ENCODE measurements at regions not wholly inside any gene's neighbourhood (a gene's known extent, or its start where the extent isn't known, plus 50 kb on each side); places are given as distances from the start of the nearest gene placed in this dataset.
"Not testable (repeated sequence)": the region's sequence is repeated elsewhere in the genome, so short reads cannot be mapped to it uniquely, and the experiment has no call there.

DNA sequence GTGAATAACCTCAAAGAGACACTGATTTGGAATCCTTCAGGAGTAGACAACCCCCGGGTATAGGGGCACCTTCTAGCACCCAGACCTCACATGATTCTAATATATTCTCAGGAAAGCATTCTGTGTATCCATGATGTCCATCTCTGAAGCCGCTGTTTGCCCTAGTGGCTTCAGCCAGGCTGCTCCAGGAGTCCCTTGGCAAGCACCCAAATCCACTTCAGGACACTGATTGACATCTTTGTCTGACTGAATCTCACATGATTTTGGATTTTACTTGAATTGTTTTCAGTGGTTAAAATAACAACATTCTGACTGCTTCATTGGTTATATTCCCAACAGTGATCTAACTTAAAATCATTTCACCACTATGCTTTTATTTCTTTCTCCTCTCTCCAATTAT, 390.5 kb upstream of the CLEC14A start:
- no peak overlapping the region for H3K27ac ChIP-seq (ENCODE audit: low read depth, low read length)
- DNase-seq (ENCODE audit: low read depth), result no peak
- H3K4me2 ChIP-seq (ENCODE audit: low read length), result peak overlapping the region; percentile 28
- H3K36me3 Mint-ChIP-seq (ENCODE audit: low read depth, unreplicated experiment), result no peaks in the 10 kb centered on the region
- H3K27ac Mint-ChIP-seq (ENCODE audit: unreplicated experiment), result no peak overlapping the region
- no peak overlapping the region for H2AFZ ChIP-seq (ENCODE audit: low read depth, low read length)
- TF ChIP-seq, protein P1, sequence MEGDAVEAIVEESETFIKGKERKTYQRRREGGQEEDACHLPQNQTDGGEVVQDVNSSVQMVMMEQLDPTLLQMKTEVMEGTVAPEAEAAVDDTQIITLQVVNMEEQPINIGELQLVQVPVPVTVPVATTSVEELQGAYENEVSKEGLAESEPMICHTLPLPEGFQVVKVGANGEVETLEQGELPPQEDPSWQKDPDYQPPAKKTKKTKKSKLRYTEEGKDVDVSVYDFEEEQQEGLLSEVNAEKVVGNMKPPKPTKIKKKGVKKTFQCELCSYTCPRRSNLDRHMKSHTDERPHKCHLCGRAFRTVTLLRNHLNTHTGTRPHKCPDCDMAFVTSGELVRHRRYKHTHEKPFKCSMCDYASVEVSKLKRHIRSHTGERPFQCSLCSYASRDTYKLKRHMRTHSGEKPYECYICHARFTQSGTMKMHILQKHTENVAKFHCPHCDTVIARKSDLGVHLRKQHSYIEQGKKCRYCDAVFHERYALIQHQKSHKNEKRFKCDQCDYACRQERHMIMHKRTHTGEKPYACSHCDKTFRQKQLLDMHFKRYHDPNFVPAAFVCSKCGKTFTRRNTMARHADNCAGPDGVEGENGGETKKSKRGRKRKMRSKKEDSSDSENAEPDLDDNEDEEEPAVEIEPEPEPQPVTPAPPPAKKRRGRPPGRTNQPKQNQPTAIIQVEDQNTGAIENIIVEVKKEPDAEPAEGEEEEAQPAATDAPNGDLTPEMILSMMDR (IDR thresholded peaks at IDR 0.05; ENCODE audit: insufficient read depth, low read depth, low read length), result no peak
- TF ChIP-seq EZH2 (IDR thresholded peaks at IDR 0.05; ENCODE audit: insufficient read depth, low read length), result no peak
- peaks cover 2% of the 10 kb centered on the region for H3K4me1 ChIP-seq (ENCODE audit: insufficient read depth, low read length)
- no peaks in the 10 kb centered on the region for H4K20me1 ChIP-seq (ENCODE audit: insufficient read depth, low read length)
- H3K9me3 ChIP-seq (ENCODE audit: insufficient read depth, low read depth, low read length), result no peaks in the 10 kb centered on the region
- no peaks in the 10 kb centered on the region for H3K36me3 ChIP-seq (ENCODE audit: insufficient read depth, low read length)
- H3K27me3 Mint-ChIP-seq (ENCODE audit: low read depth, unreplicated experiment), result no peaks in the 10 kb centered on the region
- FAIRE-seq, result no peak
- H3K27me3 ChIP-seq (ENCODE audit: insufficient read depth, low read length), result no peaks in the 10 kb centered on the region
- no peak overlapping the region for H3K4me3 ChIP-seq (ENCODE audit: insufficient read depth, low read depth, low read length)
- no peaks in the 10 kb centered on the region for H3K9me3 Mint-ChIP-seq (ENCODE audit: unreplicated experiment)
- H3K79me2 ChIP-seq (ENCODE audit: insufficient read depth, low read length), result no peaks in the 10 kb centered on the region
- no peak overlapping the region for H3K9ac ChIP-seq (ENCODE audit: low read length)
- no peak overlapping the region for H3K4me3 Mint-ChIP-seq (ENCODE audit: unreplicated experiment)
- H3K4me1 Mint-ChIP-seq (ENCODE audit: low read depth, unreplicated experiment), result peaks cover 10% of the 10 kb centered on the region

DNA sequence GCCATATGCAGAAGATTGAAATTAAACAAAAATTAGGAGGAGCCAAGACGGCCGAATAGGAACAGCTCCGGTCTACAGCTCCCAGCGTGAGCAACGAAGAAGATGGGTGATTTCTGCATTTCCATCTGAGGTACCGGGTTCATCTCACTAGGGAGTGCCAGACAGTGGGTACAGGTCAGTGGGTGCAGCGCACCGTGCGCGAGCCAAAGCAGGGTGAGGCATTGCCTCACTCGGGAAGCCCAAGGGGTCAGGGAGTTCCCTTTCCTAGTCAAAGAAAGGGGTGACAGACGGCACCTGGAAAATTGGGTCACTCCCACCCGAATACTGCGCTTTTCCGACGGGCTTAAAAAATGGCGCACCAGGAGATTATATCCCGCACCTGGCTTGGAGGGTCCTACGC, 379.0 kb upstream of the CLEC14A start:
- FAIRE-seq; H3K36me3 Mint-ChIP-seq (ENCODE audit: low read depth, unreplicated experiment); H3K9me3 Mint-ChIP-seq (ENCODE audit: unreplicated experiment); H4K20me1 ChIP-seq (ENCODE audit: insufficient read depth, low read length); H3K4me3 ChIP-seq (ENCODE audit: insufficient read depth, low read depth, low read length); H3K27ac Mint-ChIP-seq (ENCODE audit: unreplicated experiment); H3K79me2 ChIP-seq (ENCODE audit: insufficient read depth, low read length); H3K4me2 ChIP-seq (ENCODE audit: low read length); H3K9ac ChIP-seq (ENCODE audit: low read length); H3K4me1 Mint-ChIP-seq (ENCODE audit: low read depth, unreplicated experiment); H2AFZ ChIP-seq (ENCODE audit: low read depth, low read length); H3K27ac ChIP-seq (ENCODE audit: low read depth, low read length); H3K27me3 ChIP-seq (ENCODE audit: insufficient read depth, low read length); H3K4me1 ChIP-seq (ENCODE audit: insufficient read depth, low read length); H3K9me3 ChIP-seq (ENCODE audit: insufficient read depth, low read depth, low read length); H3K36me3 ChIP-seq (ENCODE audit: insufficient read depth, low read length); DNase-seq (ENCODE audit: low read depth); H3K4me3 Mint-ChIP-seq (ENCODE audit: unreplicated experiment); H3K27me3 Mint-ChIP-seq (ENCODE audit: low read depth, unreplicated experiment): not testable (repeated sequence)

DNA sequence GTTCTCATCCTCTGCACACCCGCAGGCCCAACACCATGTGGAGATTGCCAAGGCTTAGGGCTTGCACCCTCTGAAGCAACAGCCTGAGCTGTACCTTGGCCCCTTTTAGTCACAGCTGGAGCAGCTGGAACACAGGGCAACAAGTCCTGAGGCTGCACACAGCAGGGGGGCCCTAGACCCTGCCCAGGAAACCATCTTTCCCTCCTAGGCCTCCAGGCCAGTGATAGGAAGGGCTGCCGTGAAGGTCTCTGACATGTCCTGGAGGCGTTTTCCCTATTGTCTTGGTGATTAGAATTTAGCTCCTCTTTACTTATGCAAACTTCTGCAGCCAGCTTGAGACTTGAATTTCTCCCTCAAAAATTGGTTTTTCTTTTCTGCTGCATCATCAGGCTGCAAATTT, 373.5 kb upstream of the CLEC14A start:
- DNase-seq (ENCODE audit: low read depth) (no peak), FAIRE-seq (no peak)
- Mint-ChIP-seq H3K4me1 (ENCODE audit: low read depth, unreplicated experiment) (peaks cover under 1% of the 10 kb centered on the region), H3K36me3 (ENCODE audit: low read depth, unreplicated experiment) (no peaks in the 10 kb centered on the region), H3K27me3 (ENCODE audit: low read depth, unreplicated experiment) (no peaks in the 10 kb centered on the region), H3K27ac (ENCODE audit: unreplicated experiment) (no peak overlapping the region), H3K4me3 (ENCODE audit: unreplicated experiment) (no peak overlapping the region), H3K9me3 (ENCODE audit: unreplicated experiment) (peaks cover 6% of the 10 kb centered on the region)
- Histone ChIP-seq H2AFZ (ENCODE audit: low read depth, low read length) (no peak overlapping the region), H3K27me3 (ENCODE audit: insufficient read depth, low read length) (no peaks in the 10 kb centered on the region), H3K79me2 (ENCODE audit: insufficient read depth, low read length) (no peaks in the 10 kb centered on the region), H3K4me2 (ENCODE audit: low read length) (no peak overlapping the region), H3K9me3 (ENCODE audit: insufficient read depth, low read depth, low read length) (peaks cover 5% of the 10 kb centered on the region), H3K9ac (ENCODE audit: low read length) (no peak overlapping the region), H3K4me1 (ENCODE audit: insufficient read depth, low read length) (no peaks in the 10 kb centered on the region), H4K20me1 (ENCODE audit: insufficient read depth, low read length) (no peaks in the 10 kb centered on the region), H3K27ac (ENCODE audit: low read depth, low read length) (no peak overlapping the region), H3K4me3 (ENCODE audit: insufficient read depth, low read depth, low read length) (no peak overlapping the region), H3K36me3 (ENCODE audit: insufficient read depth, low read length) (no peaks in the 10 kb centered on the region)
- TF ChIP-seq, protein P1 (IDR thresholded peaks at IDR 0.05; ENCODE audit: insufficient read depth, low read depth, low read length), result no peak
- no peak for TF ChIP-seq EZH2 (IDR thresholded peaks at IDR 0.05; ENCODE audit: insufficient read depth, low read length)
